ENCODE measurements at regions not wholly inside any gene's neighbourhood (a gene's known extent, or its start where the extent isn't known, plus 50 kb on each side); places are given as distances from the start of the nearest gene placed in this dataset.

DNA sequence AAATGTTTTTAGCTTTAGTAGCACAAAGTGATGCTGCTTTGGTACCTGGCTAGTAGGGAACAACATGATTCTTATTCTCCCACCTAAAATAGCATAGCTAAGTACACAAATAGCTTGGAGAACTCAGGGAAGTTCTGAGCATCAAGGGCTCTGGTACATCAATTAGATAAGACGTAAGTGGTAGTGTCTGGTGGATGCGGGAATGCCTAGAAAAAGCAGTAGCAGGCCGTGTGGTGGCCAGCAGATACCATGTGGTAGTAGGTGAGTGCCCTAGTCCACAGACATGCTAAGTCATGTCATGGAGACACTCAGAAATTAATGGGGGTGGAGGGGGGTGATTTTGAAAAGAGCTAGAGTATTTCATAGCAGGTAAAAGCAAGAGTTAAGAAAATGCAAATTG, 347.3 kb upstream of the NOCT start:
- no peak for DNase-seq (ENCODE audit: low read depth in 2 of 3, low spot score in 2 of 3)

DNA sequence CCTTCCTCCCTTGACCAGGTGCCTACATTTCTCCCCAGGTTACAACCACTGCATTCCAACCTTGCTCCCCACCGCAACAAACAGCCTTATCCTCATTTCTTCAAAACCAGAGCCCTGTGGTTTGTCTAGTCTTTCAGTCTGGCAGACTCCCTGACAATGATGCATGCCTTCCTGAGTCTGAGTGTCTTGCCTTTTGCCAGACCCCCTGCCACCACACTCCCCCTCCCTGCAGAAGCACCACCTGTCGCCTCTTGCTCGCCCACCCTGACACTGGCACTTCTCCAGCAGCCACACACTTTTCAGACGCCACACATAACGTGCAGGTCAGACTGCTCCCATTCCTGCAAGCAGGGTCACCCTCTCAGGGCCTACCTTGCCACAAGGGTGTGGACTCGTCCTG, 349.2 kb upstream of the NOCT start:
- no peak for DNase-seq (ENCODE audit: low read depth in 2 of 3, low spot score in 2 of 3)

DNA sequence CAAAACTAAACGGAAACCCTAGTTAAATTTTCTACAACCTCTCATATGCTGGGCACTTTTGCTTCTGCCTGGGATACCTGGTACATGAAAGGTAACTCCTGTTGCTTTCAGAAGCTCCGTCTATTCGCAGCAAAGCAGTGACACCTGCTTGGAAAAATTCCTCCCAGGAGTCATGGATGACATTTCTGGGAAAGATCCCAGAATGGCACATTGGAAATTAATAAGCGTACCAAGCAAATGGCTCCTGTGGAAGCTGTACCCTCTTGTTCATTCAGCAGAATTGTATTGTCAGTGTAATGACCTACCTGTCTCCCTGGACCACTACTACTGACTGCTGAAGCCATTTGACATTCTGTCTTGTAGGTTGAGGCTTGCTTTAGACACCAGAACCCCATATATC, 349.7 kb upstream of the NOCT start:
- DNase-seq (ENCODE audit: low read depth in 2 of 3, low spot score in 2 of 3), result no peak

DNA sequence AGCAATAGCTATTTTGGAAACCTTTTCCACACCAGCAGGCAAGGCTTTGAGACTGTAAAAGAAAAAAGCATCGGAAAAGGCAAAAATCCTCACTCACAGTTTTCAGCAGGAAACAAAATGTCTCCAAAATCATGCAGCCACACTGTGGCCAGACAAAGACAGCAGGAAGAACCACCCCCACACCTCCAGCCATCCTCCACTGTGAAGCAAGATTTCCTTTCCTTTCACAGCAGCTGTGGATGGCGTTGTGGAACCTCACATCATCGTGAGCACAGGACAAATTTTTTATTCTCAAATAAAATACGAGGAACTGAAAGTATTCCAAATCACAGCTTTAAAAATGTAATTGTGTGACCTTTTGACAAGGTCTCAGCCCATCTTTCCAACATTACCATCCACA, 351.7 kb upstream of the NOCT start:
- no peak for DNase-seq (ENCODE audit: low read depth in 2 of 3, low spot score in 2 of 3)

DNA sequence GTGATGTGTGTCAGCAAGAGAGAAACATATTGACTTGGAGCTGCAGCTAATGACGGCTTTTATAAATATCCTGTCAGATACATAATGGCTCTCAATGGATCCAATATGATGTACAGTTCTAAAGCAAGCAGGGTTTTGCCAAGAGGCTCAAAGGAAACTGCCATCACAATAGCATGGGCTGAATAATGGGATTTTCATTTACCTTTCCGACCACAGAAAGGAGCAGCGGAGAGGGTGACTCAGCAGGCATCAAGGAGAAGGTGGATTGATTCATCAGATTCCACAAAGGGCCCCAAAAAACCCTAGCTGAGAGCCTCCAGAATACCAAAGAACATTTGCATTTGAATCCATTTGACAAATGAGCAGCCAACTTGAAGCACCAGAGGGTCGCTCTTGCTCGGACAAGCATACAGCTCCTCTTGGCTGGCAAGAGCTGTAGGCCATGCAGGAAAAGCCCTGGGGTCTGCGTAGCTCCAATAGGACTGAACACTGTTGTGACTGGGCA, 355.7 kb upstream of the NOCT start:
- no peak for DNase-seq (ENCODE audit: low read depth in 2 of 3, low spot score in 2 of 3)

DNA sequence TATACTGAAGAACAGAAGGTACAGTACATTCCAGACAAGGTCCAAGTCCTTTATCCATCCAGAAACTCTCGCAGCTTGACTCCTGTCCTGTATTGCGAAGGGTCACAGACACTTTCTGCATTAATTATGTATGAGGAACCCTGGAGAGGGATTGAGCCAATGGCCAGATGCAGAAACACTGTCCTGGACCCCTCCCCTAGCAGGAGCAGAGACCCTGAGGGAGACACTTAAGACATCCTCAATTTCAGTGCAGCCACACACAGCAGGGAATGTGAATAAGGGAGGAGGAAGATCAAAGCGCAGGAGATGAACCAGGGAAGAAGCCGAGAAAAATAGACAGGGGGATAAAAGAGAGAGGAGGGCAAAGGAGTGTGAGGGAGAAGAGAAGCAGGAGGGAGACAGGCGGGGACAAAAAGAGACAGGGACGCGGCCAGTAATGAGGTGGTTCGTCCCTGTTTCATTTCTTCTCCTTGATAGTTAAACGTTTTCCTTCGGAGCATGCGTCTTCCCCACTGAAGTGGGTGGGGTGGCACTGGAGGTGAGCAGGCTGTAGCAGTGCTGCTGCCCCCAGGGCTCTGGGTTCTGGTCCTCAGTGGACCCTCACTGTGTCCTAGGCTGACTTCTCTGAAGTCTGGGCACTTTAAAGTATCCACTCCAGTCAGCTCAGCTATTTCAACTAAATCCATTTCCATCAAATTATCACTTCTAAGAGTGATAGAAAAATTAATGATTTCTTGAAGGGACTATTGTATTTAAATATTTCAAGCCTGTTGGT, 356.4 kb upstream of the NOCT start:
- DNase-seq (ENCODE audit: low read depth in 2 of 3, low spot score in 2 of 3), result no peak

DNA sequence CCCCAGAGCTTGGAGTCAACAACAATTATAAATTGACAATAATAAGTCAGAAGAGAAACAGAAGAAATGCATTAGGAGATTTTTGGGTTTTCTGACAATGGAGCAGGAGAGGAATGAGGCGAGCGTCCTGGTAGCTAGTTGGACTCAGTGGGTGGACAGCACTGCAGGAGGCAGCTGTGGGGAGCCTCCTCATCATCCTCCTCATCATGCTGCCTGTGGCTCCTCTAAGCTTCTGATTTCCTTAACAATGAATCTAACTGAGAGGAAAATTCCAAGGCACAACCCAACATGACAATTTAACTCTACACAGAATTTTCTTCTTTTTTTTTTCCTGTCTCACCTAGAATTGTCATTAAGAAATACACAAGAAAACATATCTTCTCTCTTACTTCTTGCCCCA, 357.1 kb upstream of the NOCT start:
- DNase-seq (ENCODE audit: low read depth in 2 of 3, low spot score in 2 of 3), result no peak

DNA sequence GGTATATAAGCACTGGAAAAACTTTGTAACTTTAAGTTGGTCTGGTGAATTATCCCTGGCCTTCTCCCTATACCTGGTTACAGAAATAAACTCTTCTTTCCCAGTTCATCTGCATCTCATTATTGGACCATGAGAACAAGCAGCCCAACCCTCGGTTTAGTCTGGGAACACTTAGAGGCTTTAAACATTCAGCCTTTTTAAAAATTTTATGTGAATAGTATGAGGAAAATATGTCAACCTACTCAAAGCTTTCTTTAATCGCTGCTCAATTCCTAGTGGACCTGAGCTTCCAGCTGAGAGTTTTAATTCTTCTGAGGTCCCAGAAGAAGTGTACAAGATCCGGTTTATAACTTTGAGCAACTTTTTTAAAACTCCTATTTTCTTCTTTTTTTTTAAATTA, 358.6 kb upstream of the NOCT start:
- DNase-seq (ENCODE audit: low read depth in 2 of 3, low spot score in 2 of 3), result no peak

DNA sequence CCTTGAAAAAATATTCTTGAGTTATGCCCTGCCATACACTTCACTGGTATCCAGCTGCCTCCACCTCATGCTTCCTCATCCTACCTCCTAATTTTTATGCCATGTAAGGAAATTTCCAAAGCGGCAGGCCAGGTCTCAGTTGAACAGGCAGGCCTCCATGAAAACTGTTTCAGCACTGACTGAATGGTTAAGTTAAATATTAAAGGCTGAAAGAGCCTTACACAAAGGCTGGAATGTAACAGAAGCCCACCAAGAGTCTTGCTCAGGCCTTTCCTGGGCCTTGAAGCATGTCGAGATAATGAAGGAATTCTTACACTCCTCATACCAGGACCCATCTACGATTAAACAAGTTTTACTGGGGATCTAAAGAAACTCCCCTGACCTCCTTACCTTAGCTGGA, 359.6 kb upstream of the NOCT start:
- no peak for DNase-seq (ENCODE audit: low read depth in 2 of 3, low spot score in 2 of 3)

DNA sequence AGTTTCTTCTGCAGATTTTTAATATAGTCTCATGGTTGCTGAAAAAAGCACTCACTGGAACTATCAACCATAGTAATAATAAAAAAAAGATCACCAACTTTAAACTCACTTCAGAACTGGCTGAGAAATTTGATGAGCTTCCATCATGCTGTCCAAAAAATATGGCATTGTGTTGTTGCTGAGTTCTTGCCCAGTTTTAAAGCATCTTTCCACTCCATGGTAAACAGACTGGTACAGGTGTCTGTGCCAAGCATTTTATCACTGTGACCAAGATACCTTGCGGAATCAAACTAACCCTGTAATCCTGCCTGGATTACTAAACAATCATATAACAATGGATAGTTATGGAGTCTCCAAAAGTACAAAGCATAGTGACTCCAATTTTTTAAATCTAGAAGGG, 360.3 kb upstream of the NOCT start:
- DNase-seq (ENCODE audit: low read depth in 2 of 3, low spot score in 2 of 3), result no peak

DNA sequence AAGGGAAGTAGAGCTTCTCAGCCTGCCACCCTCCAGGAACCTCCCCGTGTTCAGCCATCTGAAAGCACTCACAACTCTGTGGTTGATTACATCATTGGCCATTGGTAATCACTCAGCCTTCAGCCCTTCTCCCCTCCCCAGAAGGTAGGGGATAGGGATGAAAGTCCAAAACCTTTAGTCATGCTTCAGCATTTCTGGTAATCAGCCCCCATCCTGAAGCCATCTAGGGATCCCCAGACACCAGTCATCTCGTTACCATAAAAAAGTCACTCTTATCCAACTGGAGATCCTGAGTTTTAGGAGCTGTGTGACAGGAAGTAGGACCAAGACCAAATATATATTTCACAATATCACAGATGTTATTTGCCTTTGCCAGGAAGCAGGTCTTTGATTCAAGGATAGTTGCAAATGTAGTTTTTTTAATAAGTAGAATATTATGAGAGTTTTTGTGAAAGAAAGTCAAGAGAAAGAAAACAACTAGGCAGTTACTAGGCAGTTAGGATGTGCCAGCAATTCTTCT, 364.6 kb upstream of the NOCT start:
- no peak for DNase-seq (ENCODE audit: low read depth in 2 of 3, low spot score in 2 of 3)

DNA sequence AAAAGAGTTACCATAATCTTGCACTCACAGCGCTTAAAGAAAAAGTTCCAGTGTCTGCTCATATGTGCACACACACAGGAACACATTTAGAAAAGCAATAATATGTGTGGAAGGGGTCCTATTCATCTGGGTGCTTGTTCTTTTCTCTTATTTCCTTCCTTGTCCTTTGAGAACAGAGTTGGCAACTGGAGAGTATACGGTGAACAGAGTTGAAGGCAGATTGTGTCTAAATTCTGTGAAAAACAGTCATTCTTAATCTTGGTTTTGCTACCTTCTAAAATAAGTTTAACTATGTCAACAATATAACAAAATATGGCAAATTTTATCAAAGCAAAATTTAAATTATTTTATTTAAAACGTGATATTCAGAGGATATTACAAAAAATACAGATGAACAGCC, 365.1 kb upstream of the NOCT start:
- DNase-seq (ENCODE audit: low read depth in 2 of 3, low spot score in 2 of 3), result no peak

DNA sequence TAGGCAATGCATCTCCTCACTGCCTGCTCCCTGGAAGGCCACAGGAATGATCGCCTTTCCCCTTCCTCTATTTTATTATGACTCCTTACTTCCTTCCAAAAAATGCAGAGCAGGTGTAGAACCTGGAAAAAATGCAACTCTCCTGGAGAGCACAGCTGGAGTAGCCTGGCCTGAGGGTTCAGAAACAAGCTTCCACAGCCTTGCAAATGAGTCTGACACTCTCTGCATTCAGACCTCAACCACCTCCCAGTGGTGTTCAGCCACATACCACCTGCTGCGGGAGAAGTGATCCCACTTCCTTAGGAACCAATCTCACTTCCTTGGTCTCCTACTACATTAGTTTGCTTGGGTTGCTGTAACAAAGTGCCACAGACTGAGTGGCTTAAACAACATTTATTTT, 368.1 kb upstream of the NOCT start:
- DNase-seq (ENCODE audit: low read depth in 2 of 3, low spot score in 2 of 3), result no peak

DNA sequence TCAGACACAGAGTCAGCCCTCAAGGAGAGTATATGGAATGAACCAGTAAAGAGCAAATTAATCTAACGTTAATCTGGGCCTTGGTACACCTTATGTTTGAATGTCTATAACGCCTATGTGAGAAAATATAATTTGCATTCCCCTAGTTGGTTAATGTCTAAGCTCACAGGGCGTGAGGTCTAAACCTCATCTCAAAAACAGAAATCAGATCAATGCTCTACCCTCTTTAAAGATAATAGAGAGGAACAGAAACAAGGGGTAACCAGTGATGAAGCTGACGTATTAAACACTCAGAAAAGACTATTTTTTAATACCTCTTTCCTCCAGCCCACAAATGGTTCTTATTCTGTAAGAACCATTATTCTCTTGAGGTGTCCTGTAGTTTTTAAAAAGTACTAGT, 369.2 kb upstream of the NOCT start:
- no peak for DNase-seq (ENCODE audit: low read depth in 2 of 3, low spot score in 2 of 3)

DNA sequence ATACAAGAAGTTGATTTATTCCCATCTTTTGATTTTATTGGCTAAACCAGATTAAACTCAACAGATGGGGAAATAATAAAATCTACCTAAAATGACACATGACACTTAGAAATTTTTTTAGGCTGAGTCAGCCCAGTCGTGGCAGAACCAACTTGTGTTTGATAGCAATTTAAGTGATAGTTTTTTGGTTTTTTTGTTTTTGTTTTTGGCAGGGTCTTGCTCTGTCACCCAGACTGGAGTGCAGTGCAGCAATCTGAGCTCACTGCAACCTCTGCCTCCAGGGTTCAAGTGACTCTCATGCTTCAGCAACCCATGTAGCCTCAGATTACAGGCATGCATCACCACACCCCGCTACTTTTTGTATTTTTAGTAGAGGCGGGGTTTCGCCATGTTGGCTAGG, 370.3 kb upstream of the NOCT start:
- no peak for DNase-seq (ENCODE audit: low read depth in 2 of 3, low spot score in 2 of 3)

DNA sequence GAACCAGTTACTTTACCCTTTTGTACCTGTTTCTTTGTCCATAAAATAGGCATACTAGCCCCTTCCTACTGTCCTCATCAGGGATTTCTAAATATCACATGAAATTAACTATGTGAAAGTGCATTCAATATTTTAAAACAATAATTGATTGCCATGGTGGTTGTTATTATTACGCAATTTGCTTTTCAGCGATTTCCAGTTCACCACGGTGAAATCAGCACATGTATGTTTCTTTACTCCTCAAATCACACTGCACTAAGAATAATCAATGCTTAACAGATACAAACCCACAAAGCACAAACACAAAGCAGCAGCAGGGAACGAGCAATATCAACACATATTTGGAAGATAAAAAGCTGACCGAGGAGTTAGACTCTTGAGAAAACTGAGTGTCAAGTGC, 371.3 kb upstream of the NOCT start:
- DNase-seq (ENCODE audit: low read depth in 2 of 3, low spot score in 2 of 3), result no peak

DNA sequence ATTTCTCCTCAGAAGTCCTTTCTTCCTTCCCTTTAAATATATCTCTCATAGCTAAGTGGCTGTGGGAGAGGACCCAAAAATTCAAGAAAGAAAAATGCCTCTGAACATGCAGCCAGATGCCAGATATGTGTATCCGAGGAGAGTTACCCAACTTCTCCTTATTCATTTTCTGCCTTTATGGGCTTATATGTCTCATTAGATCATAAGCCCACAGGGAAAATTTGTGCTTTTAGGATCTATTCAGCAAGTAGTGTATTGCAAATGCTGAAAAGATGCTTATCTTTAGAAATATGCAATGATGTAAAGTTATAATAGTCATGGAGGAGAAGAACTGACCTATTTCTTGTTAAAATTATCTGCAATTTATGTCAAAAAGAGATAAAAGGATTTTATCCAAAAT, 371.8 kb upstream of the NOCT start:
- DNase-seq (ENCODE audit: low read depth in 2 of 3, low spot score in 2 of 3), result no peak

DNA sequence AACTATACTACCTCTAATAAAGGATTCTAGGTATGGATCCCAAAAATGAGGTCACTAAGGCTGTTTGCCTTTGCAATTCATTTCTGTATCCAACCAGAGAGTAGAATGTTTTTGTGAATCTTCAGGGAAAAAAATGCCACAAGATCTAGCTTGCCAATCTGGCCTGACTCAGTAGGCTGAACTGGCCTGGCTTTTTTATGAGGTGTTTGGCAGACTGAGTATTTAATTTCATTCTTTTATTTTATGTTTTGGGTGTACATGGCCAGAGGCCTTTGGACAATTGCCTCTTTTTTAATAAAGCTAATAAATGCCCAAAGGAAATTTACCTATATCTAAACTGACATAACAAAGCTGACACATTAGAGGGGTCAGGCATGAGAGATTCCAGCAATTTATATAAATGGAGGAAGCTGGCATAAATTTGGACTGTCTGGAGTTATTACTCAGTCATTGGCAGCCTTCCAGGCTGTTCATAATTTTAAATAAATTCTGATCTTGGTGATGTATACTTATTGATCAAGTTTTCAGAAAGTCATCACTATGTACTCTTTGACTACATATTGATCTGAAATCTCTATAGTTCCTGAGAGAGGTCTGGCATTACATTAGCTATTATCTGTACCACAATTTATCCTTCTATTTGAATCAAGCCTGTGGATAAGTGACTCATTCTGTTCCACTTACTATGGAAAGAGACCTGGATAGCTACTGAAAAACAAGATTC, 376.4 kb upstream of the NOCT start:
- DNase-seq (ENCODE audit: low read depth in 2 of 3, low spot score in 2 of 3), result no peak

DNA sequence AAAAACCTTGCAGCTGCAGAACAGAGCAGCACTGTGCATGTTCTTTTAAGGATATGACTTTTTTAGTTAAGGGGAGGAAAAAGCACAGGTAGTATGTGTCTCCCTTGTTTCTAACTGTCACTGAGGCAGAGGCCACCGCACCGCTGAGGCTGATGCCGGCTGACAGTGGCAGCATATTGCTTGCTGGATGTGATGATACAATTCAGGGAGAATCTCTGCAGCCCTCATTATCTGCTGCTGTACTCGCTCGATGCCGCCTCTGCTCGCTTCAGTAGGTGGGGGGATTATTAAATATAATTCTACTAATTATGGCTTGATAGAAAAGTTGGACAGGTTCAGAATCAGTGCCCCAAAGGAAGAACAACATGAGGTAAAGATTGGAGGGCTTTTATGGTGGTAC, 378.8 kb upstream of the NOCT start:
- DNase-seq (ENCODE audit: low read depth in 2 of 3, low spot score in 2 of 3), result no peak

DNA sequence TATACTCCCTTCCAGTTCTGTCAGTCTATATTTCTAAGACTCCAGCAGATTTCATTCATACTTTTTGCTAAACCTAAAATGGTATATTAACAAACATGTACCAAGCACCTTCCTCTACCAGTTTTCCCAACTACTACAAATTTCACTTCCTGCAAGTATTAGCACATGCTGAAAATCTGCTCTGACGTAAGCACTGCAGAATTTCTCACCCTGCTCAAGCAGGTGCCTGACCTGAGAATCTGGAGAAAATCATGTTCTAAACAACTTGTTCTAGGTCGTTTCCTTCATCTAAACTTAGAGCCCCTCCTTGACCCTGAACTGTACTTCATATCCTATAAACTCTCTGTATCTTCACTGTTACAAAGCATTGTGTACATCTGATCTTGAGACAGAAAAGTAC, 380.7 kb upstream of the NOCT start:
- no peak for DNase-seq (ENCODE audit: low read depth in 2 of 3, low spot score in 2 of 3)

DNA sequence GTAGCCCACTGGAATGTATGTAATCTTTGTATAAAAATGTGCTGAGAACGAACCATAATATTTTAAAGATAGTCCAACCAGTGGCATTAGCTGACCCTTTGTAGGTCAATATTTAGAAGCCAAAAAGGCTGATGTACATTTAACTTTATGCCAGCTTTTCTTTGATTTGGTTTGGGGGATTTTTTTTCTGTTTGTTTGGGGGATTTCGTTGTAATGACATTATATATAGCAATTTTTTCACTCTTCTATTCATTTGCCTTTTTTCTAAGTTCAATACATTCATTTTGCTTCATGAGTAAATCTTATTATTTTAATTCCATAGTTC, 382.0 kb upstream of the NOCT start:
- no peak for DNase-seq (ENCODE audit: low read depth in 2 of 3, low spot score in 2 of 3)

DNA sequence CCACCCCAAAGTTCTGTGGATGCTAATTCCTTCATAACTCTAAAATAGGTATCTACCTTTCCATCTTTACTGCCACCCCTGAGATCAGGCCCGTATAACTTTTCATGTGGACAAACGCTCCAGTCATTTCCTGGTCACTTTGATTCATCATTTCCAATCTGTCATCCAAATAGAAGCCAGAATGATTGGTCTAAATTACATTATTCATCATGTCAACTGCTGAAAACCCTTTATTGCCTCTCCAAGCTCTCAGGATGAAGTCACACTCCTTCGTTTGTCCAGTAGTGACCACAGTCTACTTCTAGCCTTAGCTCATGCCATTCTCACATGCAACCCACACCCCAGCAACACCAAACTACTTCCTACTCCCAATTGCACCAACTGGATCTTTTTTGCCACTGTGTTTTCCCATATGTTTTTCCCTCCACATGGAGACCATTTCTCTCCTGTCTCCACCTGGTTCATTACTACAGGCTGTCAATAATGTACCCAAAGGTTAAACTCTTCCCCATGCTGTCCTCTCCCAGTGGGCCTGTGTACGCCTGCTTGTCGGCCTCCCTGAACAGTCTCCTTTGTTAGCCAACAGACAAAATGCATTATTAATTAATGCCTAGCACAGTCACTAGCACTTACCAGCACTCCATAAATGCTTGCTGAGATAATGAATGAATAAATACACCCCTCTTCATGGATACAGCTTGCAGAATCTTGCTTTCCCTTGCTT, 382.6 kb upstream of the NOCT start:
- no peak for DNase-seq (ENCODE audit: low read depth in 2 of 3, low spot score in 2 of 3)

Measured in activated CD8-positive, alpha-beta memory T cell treated with anti-CD3 and anti-CD28 coated beads for 48 hours (primary cell).